HUES6 (cell line): ENCODE measurements at regions not wholly inside any gene's neighbourhood (a gene's known extent, or its start where the extent isn't known, plus 50 kb on each side); places are given as distances from the start of the nearest gene placed in this dataset.

Experiments used
- H3K27ac ChIP-seq: 2 replicates; pipeline ENCODE4 v1.7.0; 2013; ENCODE audit warnings: low read depth, mild to moderate bottlenecking, low read length, inconsistent platforms
- H3K27me3 ChIP-seq: 2 replicates; pipeline ENCODE4 v1.6.1; 2013; ENCODE audit warnings: low read length; ENCODE audit not compliant: control insufficient read depth, insufficient read depth
- H3K36me3 ChIP-seq: 2 replicates; pipeline ENCODE4 v1.6.1; 2013; ENCODE audit warnings: low read length; ENCODE audit not compliant: control insufficient read depth, insufficient read depth
- H3K4me1 ChIP-seq: 2 replicates; pipeline ENCODE4 v1.6.1; 2013; ENCODE audit warnings: low read length; ENCODE audit not compliant: control insufficient read depth, insufficient read depth
- H3K4me3 ChIP-seq: 2 replicates; pipeline ENCODE4 v1.5.1; 2013; ENCODE audit warnings: low read depth, low read length
- H3K9ac ChIP-seq: one replicate; pipeline ENCODE4 v1.6.1; 2013; ENCODE audit warnings: mild to moderate bottlenecking, low read length
- H3K9me3 ChIP-seq: 2 replicates; pipeline ENCODE4 v1.6.1; 2013; ENCODE audit warnings: low read depth, low read length; ENCODE audit not compliant: control insufficient read depth, insufficient read depth

DNA sequence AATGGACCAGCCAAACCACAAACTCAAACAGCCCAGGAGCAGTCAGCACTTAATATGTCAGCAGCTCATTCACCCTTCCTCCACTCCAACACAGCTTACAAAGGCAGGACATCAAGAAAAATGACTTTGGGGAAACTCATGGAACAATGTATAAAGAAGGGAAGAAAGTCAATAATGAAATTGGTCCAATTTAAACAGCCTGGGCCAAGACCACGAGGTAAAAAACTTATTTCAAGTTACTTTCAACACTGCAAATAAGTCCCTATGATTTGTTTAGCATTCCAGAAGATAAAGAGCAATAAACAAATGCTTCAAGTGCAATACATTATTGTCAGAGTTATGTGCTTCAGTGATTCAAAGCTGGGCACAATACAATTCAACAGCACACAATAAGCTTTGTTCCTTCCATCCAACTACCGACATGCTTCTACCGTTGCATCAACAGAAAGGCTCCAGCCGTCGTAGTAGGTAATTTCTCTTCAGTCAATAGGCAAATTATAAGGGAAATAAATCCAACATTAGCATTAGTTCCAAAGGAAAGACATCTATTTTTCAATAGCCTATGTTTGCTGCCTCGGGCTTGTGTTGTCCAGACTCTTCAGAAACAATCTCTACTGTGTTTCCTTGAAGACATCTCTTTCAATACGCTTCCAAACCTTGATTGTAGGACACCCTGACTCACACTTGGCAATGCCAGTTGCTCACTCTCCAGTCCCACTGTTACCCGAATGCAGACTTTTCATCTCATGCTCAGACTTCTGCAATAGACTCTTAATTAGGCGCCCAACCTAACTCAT is 225.7 kb downstream of the NUAK1 start:
- Histone ChIP-seq H3K36me3 (no peaks in the 10 kb centered on the region), H3K4me3 (no peak overlapping the region), H3K9ac (no peak overlapping the region), H3K4me1 (no peaks in the 10 kb centered on the region), H3K9me3 (peaks cover 2% of the 10 kb centered on the region; the same call in 1 of the 2 replicates), H3K27ac (no peak overlapping the region), H3K27me3 (no peaks in the 10 kb centered on the region)

DNA sequence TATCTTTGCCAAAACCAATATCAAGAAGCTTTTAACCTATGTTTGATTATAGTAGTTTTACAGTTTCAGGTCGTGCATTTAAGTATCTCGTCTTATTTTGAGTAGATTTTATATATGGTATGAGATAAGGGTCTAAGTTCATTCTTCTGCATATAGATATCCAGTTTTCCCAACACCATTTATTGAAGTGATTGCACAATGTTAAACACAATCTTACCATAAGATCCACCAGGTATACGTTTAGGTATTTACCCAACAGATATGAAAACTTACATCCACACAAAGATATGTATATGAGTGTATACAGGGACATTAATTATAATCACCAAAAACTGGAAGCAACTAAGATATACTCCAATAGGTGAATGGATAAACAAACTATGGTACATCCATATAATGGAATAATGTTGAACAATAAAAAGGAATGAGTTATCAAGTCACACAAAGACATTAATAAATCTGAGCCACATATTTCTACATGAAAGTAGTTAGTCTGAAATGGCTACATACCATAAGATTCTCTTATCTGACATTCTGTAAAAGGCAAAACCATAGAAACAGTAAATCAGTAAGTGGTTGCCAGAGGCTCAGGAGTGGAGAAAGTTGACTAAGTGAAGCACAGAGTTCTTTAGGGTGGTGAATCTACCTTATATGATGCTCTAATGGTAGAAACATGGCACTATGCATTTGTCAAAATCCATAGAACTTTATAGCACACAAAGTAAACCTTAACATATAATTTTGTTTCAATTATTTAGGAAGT is 222.6 kb downstream of the NUAK1 start:
- Histone ChIP-seq H3K27me3 (no peaks in the 10 kb centered on the region), H3K9me3 (peaks cover 2% of the 10 kb centered on the region; the same call in 1 of the 2 replicates), H3K27ac (no peak overlapping the region), H3K4me3 (no peak overlapping the region), H3K36me3 (no peaks in the 10 kb centered on the region), H3K4me1 (peaks cover 6% of the 10 kb centered on the region; the same call in 1 of the 2 replicates), H3K9ac (no peak overlapping the region)

DNA sequence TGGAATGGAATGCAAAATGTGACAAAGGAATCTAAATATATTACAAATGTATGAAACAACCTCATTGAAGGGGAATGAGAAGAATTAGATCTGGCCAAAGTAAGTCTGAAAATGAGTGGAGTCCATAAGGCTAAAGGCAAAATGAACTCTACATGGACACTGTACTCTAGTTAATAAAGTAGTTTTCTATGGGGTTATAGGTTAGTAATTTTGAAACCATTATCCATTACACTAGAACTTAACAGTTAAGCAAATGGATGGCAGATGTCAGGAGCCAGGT is 222.1 kb downstream of the NUAK1 start:
- H3K27ac ChIP-seq, result no peak overlapping the region
- H3K36me3 ChIP-seq, result no peaks in the 10 kb centered on the region
- H3K4me1 ChIP-seq, result peaks cover 6% of the 10 kb centered on the region; the same call in 1 of the 2 replicates
- no peak overlapping the region for H3K9ac ChIP-seq
- no peaks in the 10 kb centered on the region for H3K27me3 ChIP-seq
- no peak overlapping the region for H3K4me3 ChIP-seq
- peaks cover 2% of the 10 kb centered on the region; the same call in 1 of the 2 replicates for H3K9me3 ChIP-seq

DNA sequence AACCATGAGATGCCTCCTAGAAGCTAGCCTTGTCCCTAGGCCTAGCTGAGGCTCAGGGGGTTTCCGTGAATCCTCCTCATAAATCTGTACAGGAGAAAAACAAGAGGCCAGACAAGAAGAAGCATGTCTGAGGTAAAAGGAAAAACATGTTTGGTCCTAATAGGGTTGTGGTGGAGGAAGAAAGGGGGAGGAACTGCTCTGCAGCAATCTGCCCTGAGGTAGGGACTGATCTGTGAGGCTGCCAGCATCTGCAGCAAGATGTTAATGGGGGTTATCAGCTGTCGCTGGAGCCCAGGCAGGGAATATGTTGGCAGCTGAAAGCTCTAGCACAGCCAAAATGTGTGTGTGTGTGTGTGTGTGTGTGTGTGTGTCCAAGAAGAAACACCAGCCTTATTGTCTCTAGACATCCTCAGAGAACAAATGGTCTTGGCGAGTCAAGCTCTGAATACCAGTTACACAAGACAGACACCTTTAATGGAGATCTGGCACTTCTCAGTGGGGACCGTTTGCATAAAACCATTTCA is 218.5 kb downstream of the NUAK1 start:
- no peak overlapping the region for H3K27ac ChIP-seq
- no peaks in the 10 kb centered on the region for H3K9me3 ChIP-seq
- H3K4me1 ChIP-seq, result peaks cover 6% of the 10 kb centered on the region; the same call in 1 of the 2 replicates
- H3K9ac ChIP-seq, result no peak overlapping the region
- H3K4me3 ChIP-seq, result no peak overlapping the region
- no peaks in the 10 kb centered on the region for H3K27me3 ChIP-seq
- H3K36me3 ChIP-seq, result no peaks in the 10 kb centered on the region

DNA sequence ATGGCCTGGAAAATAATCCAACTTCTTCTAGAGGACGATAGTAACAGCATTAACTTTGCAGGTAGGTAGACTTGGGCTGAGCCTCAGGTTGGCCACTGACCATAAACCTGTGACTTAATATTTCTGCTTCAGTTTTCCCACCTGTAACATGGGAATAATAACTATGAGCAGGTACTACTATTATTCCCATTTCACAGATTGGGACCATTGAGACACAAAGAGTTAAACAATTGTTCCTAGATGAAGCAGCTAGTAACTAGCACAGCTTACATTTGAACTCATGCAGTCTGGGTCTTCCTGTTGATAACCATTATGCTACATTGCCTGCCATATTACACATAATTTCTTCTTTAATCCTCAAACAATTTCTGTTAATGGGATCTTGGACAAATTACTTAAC is 217.7 kb downstream of the NUAK1 start:
- Histone ChIP-seq H3K27me3 (no peaks in the 10 kb centered on the region), H3K4me3 (no peak overlapping the region), H3K4me1 (peaks cover 6% of the 10 kb centered on the region; the same call in 1 of the 2 replicates), H3K9me3 (no peaks in the 10 kb centered on the region), H3K36me3 (no peaks in the 10 kb centered on the region), H3K27ac (no peak overlapping the region), H3K9ac (no peak overlapping the region)

DNA sequence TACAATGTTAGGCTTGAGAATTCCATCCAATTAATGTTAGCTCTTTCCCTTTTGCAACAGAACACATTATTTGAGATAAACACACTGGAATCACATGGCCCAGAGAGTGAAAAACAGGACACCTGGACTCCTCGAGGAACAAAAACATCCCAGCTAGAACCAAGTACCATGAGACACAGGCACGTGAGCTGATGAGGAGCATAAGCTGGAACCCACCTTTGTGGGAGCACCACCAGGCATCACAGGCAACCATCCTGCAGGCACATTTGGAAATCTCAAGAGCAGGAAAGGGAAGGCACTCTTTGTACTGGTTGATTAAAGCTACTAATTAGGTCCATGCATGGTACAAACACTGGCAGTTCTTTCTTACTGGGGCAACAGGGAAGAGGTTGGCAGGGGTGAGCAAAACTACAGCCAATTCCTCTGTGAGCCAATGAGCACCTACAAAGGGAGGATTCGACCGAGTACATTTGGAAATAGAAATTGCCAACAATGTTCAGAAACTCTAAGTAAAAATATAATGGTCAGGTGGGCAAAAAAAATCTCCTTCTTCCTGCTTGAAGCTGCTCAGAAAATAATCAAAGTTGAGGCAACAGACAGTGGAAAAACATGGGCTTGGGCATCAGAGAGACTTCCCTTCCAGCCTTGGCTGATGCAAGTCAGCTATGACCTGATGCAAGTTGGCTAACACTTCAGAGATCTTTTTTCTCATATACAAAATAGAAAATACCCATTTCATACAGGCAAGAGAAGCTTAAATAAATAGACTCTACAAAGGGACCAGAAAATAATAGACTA is 216.7 kb downstream of the NUAK1 start:
- no peaks in the 10 kb centered on the region for H3K9me3 ChIP-seq
- H3K27me3 ChIP-seq, result no peaks in the 10 kb centered on the region
- no peak overlapping the region for H3K4me3 ChIP-seq
- H3K27ac ChIP-seq, result no peak overlapping the region
- H3K9ac ChIP-seq, result no peak overlapping the region
- no peaks in the 10 kb centered on the region for H3K36me3 ChIP-seq
- H3K4me1 ChIP-seq, result peaks cover 6% of the 10 kb centered on the region; the same call in 1 of the 2 replicates

DNA sequence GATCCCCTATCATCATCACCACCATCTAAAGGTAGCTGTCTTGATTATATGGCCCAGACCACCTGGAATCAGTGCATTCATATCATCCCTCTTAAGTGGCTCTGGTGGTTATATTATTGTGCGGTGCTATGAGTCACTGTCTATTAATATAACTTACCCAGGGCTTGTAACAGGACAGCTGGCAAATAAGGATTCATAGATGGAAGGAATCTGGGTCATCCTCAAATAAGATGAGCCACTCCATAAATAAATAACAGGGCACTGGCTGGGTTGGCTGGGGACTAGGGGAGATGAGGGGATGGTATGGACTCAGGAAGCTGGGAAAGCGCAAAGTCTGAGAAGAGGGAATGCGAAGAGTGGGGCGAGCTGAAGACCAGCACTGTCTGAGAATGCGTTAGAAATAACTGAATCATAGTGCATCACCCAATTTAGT is 216.1 kb downstream of the NUAK1 start:
- Histone ChIP-seq H3K36me3 (no peaks in the 10 kb centered on the region), H3K27ac (no peak overlapping the region), H3K9me3 (0 out of 2 replicates have a peak, but pooled peaks cover 3% of the 10 kb centered on the region), H3K27me3 (no peaks in the 10 kb centered on the region), H3K9ac (no peak overlapping the region), H3K4me1 (peaks cover 6% of the 10 kb centered on the region; the same call in 1 of the 2 replicates), H3K4me3 (no peak overlapping the region)

DNA sequence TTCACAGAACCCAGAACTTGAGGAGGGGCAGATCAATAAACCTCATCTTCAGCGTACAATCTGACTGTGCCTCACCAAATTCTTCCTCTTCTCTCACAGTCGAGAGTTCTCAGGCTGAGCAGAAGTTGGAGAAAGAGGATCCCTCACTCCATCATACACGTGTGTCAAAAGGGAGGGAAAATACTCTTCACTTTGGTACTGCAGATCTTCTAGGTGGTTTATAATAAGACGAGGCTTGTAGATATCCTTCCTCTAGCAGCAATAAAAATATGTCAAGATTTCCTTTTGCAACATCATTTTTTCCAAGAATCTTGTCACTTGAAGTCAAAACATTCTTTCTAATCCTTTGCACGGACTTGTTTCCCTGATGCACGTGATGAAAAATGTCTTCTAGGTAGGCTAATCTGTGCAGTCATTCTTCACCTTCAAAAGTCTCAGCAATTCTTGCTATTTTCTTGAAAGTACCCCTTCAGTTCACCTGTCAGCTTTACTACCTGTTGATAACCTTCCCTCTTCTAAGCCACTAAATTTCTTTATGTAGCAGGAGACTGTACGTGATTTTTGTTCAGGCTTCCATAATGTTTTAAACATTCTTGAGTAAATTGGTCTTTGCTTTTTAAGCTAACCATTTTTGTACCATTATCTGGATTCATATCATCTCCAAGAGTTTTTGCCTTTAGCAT is 214.1 kb downstream of the NUAK1 start:
- H3K27ac ChIP-seq, result no peak overlapping the region
- H3K27me3 ChIP-seq, result no peaks in the 10 kb centered on the region
- H3K4me3 ChIP-seq, result no peak overlapping the region
- H3K36me3 ChIP-seq, result no peaks in the 10 kb centered on the region
- H3K9me3 ChIP-seq, result 0 out of 2 replicates have a peak, but pooled peaks cover 6% of the 10 kb centered on the region
- peaks cover 6% of the 10 kb centered on the region; the same call in 1 of the 2 replicates for H3K4me1 ChIP-seq
- no peak overlapping the region for H3K9ac ChIP-seq

DNA sequence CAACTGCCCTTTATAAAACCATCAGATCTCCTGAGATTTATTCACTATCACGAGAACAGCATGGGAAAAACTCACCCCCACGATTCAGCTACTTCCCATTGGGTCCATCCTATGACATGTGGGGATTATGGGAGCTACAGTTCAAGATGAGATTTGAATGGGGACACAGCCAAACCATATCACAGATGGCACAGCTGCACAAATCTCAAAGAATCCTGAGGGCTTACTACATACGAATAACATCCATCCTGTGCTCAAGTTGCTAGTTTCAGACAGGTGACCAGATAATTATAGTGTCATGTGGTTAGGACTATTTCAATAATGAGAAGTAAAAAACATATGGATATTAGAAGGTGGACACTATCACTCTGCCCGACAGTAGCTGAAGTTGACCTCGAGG is 211.2 kb downstream of the NUAK1 start:
- Histone ChIP-seq H3K4me3 (no peak overlapping the region), H3K9ac (no peak overlapping the region), H3K36me3 (no peaks in the 10 kb centered on the region), H3K27ac (no peak overlapping the region), H3K9me3 (0 out of 2 replicates have a peak, but pooled peaks cover 6% of the 10 kb centered on the region), H3K4me1 (peaks cover 10% of the 10 kb centered on the region), H3K27me3 (no peaks in the 10 kb centered on the region)

DNA sequence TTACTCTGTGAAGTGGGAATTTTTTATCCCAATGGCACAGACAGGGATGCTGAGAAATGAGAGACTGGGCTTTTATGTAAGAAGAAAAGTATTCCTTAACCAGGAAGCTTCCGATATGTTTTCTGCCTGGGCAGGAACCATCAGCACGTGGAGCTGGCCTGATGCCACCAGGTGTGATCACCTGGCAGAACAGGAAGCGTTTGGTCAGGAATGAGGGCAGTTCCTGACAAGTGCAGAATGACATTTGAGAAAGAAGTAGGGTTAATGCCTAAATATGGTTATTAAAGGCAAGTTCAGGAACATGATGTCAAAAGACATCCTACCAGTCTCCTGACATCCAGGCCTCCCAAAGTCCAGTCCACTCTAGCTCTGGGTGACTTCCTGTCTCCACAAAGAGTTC is 210.3 kb downstream of the NUAK1 start:
- no peaks in the 10 kb centered on the region for H3K36me3 ChIP-seq
- peaks cover 10% of the 10 kb centered on the region for H3K4me1 ChIP-seq
- 0 out of 2 replicates have a peak, but pooled peaks cover 6% of the 10 kb centered on the region for H3K9me3 ChIP-seq
- no peak overlapping the region for H3K4me3 ChIP-seq
- H3K27me3 ChIP-seq, result no peaks in the 10 kb centered on the region
- H3K9ac ChIP-seq, result no peak overlapping the region
- H3K27ac ChIP-seq, result no peak overlapping the region
